ENCODE measurements at regions not wholly inside any gene's neighbourhood (a gene's known extent, or its start where the extent isn't known, plus 50 kb on each side); places are given as distances from the start of the nearest gene placed in this dataset.

DNA sequence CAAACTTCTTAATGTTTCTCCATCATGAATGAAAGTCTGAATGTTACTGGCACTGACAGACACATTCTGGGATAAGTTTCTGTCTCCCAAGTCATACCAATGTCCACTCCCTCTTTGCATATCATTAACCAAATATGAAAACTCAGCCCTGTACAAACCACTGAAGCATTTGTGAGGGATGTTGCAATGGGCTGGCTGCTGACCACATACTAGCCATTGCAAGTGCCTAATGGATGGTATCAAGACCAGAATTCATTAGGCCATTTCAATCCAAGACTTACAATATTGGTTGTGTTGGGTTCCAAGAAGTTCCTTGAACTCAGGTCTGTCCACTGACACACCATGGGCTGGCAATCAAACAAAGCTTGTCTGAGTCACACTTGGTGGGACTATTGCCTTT lies 73.8 kb downstream of the CBLN2 start:
- no peak for DNase-seq

DNA sequence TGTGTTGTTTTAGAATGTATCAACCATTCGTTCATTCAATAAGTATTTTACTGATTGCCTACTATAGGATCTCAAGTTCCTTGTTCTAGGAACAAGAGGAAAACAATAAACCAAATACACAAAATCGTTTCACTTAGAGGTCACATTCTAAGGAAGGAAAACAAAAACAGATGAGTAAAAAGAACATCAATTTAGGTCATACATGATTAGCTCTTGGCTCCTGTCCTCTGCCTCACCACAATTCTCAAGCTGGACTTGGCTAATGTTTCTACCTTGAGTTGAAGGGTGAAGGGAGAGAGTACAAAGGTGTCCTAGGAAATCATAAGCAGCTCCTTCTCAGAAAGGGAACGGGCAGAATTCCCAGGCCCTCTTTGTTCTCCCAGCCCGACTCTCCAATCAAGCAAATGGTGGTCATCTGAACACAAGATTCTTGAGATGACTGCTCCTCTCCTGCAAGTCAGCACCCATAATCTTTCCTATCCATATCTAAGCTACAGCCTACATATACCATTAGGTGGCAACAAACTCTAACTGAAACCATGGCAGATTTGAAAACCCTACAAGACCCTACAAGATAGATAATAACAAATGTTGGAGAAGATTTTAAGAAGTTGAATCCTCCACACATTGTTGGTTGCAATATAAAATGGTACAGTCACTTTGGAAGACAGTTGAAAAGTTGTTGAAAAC lies 76.0 kb downstream of the CBLN2 start:
- DNase-seq, result no peak

DNA sequence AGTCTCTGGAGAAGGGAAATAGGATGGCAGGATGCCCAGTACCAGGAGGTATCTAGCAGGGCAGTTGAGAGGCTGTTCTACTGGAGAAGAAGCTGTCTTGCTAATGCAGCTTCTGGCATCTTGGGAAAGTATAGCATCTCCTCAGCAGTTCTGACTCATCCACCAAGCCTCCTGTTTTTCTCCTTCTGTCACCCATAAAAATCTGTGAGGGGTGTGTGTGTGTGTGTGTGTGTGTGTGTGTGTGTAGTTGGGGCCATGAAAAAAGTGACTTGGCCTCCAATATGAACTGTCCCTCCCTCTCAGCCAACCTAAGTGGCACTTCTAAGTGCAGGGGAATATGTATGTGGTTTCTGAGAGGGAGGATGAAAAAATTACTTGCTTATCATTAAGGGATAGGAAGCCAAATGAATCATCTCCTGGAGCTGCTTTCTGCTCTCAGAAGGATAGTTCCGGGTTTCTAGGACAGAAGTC lies 83.9 kb downstream of the CBLN2 start:
- DNase-seq, result no peak

DNA sequence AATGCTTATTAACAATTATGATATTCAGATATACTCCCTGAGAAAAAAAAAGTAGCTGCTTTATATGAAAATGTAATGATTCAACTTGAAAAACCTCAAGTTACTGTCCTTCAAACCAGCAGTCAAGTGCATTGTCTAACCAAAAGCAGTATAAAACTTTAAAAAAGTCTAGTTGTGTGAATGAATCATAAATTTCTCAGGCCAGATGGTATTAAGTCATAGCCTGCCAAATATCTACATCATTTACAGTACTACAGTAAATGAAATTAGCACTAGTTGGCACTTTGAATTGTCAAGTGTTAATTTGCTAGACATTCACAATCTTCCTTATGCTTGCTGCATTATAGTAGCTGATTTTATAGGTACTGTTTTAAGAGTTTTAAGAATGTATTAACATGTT lies 85.9 kb downstream of the CBLN2 start:
- DNase-seq, result no peak

DNA sequence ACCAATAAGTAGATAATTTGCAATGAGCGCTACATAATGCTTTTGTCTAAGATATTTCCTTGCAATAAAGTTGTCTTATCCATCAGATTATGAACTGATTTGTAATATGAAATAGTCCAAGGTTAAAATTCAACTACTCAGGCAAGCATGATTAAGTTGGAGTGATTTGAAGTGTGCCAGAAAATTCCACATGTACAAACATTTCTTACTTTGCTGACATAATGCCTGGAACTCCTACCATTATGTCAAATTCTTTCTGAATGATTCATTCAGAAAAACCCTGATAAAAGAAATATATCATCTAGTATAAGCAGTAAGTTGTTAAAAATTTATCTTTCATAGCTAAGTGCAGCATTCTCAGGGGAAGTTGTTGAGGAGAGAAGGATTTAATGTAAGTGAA lies 87.3 kb downstream of the CBLN2 start:
- no peak for DNase-seq

DNA sequence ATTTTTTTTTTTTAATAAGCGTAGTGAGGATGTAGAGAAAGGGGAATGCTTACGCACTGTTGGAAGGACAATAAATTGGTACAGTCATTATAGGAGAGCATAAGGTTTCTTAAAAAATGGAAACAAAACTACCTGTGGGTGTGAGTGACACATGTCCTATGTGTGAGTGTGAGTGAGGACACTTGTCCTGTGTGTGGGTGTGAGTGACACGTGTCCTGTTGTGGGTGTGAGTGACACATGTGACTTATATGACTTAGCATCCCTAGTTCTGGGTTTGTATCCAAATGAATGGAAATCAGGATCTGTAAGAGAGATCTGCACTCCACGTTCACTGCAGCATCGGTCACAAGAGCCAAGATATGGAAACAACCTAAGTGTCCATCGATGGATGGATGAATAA lies 91.8 kb downstream of the CBLN2 start:
- DNase-seq, result no peak

DNA sequence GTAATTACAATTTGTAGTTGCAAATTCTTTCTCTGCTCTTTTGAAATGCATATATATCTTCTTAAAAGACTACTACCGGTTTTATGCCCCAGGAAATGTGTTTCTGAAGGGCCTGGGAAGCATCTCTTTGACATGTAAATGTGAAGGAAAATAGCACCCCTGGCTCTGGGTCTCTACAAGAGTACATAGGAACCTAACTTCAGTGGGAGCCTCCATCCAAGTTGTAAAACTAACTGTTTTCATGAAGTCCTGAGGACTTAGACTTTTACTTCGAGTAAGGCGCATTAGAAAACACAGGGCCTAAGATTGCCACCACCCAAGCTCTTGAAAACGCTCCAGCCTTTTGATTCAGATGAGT lies 99.4 kb downstream of the CBLN2 start:
- DNase-seq, result no peak

DNA sequence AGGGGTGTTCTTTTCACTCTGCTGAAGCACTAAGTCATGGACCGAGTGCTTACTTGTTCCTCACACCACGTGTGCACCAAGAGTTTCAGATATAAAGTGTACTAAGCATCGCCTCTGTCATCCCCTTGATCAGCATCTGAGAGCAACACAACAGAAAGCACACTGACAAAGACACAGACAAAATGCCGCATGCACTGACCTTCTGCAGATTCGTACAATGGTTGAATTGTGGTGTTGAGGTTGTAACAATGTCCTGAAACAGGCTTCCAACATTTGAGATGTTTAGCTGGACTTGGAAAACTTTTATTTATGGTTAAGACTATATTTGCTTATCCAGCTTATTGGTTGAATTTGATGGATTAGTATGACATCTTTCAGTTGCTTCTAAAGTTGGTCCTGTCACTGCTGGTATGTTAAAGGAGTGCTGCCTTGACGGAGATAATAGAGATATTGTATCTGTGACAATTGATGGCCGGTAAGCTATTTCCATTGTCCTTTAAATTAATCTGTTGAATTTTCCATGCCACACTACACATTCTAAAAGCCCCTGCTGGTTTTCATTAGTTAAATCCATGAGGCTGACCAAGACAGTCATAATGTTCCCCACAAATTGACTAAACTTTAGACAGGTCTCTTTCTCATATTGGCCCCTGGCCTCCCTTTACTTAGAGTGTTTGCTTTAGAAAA lies 99.9 kb downstream of the CBLN2 start:
- no peak for DNase-seq

DNA sequence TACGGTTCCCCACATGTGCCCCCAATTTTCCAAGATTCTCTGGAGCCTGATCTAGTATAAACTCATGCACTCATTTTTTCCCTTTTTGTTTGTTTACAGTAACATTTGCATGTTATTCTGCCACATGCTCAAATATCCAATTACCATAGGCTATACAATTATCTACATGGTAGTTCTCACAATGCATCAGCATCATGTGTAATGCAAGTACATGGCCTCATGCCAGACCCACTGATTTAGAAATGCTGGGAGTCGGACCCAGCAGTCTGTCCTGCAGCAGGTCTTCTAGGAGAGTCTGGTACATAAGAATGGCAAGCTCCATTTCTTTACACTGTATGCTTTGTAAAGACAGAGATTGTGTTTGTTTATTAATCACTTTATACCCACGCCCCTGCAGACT lies 107.7 kb downstream of the CBLN2 start:
- no peak for DNase-seq

DNA sequence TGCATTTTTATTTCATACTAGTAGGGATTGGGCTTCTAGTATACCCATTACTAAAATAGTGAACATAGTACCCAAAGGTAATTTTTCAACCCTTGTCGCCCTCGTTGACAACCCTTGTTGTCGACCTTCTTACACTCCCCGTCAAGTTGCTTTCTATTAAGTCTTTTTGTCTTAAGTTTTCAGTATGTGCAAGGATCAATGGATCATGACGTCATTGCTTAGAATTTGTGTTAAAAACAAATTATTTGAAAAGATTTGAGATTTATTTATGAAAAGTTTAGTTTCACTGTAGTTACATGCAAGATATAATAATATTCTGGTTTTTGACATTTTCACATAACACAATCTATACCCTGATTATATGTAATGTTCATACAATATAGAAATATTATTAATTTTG lies 110.4 kb downstream of the CBLN2 start:
- DNase-seq, result no peak

DNA sequence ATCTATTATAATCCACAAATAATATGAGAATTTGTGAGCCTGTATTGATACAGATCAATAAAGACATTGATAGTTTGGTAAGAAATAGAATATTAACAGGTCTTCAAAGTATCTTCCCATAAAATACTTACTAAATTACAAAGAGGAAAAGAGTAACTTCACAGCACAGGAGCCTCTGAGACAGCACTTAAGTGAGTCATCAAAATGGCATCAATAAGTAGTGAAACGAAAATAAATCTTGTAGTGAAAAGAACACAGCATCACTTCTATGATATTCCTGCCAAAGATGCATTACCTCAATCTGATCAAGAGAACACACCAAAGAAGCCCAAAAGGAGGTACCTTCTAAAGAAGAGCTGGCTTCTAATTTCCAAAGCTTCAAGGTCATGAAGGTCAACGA lies 116.4 kb downstream of the CBLN2 start:
- no peak for DNase-seq

DNA sequence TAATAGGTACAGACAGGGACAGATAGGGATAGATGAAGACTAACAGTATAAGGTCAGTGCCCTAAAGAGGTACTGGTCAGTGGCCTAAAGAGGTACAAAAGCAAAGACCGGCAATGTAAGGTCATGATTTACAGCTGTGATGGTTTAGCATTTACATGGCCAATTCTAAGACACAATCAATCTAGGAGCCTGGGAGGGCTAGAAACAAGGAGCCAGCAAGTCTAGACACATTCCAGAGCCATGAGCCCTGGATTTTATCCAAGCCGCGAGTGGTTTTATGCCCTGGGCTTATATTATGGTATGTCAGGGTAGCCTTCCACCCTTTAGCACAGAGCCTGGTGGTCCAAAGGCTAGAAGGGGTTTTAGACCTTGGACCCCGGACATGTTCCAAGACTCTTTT lies 124.2 kb downstream of the CBLN2 start:
- DNase-seq, result no peak

DNA sequence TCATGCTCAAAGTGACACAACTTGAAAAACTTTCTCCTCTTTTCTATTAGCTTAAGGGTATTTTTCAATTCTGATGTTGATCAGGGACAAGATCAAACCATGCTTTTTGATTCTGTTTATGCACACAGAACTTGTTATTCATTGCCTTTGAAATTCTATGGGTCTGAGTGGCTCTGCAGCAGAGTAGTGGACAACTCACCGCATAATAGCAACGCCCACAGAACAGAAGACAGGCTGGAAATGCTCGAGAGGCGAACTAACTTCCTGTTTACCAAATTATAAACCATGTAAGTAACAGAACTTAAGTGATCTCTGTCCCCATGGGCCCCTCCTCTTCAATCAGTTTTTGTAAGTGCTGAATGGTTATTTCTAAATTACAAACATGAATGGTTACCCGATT lies 131.2 kb downstream of the CBLN2 start:
- no peak for DNase-seq

DNA sequence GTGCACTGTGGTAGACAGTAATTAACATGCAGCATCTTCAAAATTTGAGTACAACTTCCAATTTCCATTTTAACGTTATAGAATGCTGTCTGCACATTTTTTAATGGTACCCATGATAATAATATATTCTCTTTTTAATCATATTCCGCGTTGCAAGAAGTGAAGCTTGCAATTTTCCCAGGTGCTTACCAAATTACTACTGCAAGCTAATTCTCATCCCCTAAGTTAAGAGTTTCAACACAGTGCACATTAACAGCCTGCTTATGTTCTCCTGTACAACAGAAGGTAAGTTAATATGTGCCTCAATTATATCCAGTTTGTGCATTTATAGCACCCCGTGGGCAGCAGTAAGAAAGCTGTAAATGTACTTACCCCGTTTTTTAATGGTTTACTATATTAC lies 132.9 kb downstream of the CBLN2 start:
- no peak for DNase-seq

DNA sequence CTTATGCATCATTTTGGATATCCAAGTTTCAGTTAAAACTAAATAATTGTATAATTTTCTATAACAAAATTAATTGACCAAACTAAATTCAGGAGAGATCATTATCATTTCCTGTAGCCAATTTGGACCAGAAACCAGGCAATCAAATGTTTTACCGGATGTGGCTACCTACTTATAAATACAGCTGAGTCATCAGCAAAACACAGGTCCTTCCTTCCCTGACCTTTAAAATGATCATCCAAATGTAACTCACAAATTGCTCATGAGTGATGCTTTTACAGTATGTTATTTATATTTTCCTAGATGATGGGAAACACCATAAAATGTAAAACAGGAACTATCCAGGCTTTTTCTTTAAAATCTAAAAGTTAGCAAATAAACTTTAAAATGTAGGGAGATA lies 133.7 kb downstream of the CBLN2 start:
- DNase-seq, result no peak

DNA sequence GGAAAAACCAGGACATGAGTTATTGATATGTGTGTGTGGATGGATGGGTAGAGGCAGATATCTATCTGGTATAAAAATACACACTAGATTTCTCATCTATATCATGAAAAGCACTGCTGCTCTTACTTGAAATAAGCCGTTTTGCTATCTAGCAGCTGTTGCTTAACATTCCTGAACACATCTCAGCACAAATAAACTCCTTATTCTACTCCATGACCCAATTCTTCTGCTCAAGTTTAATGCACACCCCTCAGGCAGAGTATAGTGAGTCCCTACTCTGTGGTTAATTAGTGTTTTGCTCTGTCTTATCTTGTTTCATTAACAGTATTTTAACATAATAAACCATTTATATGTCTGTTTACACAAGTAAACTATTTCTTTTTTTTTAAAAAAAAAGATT lies 134.2 kb downstream of the CBLN2 start:
- no peak for DNase-seq

DNA sequence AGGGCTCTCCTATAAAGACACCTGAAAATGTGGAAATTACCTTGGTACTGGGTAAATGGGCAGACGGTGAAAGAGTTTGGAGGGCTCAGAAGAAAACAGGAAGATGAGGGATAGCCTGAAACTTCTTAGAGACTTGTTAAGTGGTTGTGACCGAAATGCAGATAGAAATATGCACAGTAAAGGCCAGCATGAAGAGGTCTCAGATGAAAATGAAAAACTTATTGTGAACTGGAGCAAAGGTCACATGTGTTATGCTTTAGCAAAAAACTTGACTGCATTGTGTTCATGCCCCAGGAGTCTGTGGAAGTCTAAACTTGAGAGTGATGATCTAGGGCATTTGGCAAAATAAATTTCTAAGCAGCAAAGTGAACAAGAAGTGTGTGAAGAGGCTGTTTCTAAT lies 137.1 kb downstream of the CBLN2 start:
- no peak for DNase-seq

DNA sequence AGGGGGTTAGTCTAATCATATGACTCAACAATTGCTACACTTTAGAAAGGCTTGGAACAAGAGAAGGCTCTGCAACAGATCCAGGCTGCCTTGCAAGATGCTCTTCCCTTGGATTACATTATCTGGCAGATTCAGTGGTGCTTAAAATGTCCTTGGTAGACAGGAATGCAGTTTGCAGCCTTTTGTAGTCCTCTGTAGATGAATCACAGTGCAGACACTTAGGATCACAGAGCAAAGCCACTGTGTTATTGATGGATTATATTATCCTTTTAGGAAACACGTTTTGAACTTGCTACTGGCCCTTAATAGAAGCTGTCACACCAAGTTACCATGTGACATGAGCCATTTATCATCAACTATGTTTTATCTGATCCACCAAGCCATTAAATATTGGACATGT lies 152.2 kb downstream of the CBLN2 start:
- DNase-seq, result no peak

DNA sequence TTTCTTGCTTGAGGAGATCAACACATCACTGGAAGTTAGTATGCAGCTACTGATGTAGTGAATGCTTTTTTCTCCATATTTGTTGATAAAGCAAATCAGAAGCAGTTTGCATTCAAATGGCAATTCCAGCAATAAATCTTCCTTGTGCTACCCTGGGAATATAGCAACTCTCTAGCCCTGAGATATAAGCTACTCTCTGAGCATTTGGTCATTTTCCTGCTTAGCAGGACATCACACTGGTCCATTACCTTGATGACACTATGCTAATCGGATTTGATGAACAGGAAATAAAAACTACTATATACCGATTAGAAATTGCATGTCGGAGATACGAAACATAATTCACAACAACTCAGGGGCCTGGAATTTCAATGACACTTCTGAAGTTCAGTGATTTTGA lies 152.7 kb downstream of the CBLN2 start:
- no peak for DNase-seq

DNA sequence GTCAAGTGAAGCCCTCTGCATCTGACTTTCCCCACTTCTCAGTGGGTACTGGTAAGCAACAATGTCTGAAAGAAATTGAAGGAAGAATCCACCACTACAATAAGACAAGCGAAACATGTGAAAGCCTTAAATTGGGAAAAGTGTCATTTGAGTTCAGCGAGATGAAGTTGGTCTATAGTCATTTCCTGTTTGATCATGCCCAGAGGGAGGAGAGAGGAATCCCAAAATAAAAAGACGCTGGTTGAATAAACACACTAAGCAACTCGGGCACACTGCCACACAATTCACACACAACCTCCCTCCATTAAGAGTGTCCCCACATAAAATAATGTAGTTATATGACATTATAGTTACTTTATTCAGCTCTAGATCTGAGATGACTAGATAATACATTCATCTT lies 166.1 kb downstream of the CBLN2 start:
- no peak for DNase-seq

DNA sequence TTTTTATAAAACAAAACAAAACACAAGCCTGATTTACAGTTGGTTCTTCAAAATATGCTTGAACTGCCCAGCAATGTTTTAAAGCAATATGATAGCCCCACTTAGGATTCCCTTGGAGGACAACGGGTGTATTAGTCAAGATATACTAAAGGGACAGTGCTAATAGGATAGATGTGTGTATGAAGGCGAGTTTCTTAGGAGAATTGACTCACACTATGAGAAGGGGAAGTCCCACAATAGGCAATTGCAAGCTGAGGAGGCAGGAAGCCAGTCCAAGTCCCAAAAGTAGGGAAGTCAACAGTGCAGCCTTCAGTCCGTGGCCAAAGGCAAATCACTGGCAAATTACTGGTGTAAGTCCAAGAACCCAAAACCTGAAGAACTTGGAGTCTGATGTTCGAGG lies 167.9 kb downstream of the CBLN2 start:
- no peak for DNase-seq

DNA sequence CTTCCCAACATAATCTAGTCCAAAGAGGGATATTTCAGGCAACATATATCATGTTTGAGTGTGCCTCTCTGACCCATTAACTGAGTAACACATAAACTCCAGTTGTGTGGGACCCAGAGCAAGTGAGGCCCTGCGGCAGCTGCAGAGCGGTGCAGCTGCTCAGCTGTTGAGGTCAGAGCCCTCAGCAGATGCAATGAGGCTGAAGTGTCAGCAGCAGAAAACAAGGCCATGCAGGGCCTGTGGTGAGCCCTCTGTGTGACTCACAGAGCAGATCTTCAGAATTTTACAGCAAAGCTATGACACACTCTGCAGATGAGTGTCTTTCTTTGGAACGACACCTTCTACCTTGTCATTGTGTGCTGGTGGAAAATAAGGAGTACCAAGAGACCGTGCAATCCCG lies 168.5 kb downstream of the CBLN2 start:
- DNase-seq, result no peak

DNA sequence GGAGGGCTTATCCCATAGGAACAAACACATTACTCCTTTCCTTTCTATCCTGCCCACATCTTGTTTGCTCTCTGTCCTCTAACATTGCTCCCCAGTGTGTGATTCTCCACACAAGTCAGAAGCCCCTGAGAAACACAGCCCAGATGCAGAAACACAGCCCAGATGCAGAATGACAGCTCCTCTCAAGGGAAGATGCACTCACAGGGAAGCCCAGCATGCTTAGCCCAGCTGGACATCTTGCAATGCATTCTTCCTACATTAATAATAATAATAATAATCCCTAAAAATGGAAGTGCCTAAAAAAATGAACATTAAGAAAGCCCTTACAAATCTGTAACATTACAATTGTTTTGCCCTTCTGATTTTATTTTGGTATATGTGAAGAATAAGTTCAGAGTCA lies 172.1 kb downstream of the CBLN2 start:
- DNase-seq, result no peak

DNA sequence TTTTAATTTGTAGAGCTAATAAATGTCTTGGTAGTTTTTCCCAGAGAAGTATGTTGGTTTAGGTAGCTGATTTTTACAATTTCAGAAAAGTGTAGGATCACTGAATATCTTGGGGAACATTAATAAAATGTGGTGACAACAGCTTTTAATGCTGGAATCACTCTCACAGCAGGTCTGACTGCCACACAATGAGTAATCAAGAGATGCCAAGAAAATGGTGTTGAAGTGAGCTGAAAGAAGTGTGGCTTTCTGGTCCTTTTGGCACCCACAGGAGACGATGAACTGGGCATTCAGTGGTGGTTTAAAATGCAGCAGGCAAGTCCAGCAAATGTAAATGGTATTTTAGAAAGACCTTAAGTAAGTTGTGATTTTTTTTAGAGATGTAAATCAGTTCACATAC lies 175.8 kb downstream of the CBLN2 start:
- DNase-seq, result no peak

DNA sequence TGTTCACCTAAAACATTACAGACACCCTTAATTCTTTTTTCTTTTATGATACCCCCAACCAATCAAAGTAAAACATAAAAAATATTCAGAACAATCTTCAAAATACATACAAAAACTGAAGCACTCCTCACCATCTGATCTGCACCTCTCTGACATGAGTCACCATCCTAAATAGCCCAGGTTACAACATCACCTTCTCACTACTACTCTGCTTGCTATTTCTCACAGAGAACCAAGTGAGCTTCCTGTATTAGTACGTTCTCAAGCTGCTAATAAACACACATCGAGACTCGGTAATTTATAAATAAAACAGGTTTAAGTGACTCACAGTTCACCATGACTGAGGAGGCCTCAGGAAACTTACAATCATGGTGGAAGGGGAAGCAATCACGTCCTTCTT lies 183.5 kb downstream of the CBLN2 start:
- no peak for DNase-seq

All from stimulated activated CD4-positive, alpha-beta T cell treated with anti-CD3 and anti-CD28 coated beads, Interleukin-1b, Interleukin-23, amount 100 ng/mL, for 48 hours (primary cell).